GM21529 (cell line): ENCODE measurements at regions not wholly inside any gene's neighbourhood (a gene's known extent, or its start where the extent isn't known, plus 50 kb on each side); places are given as distances from the start of the nearest gene placed in this dataset.

Experiments used
- ATAC-seq: cut with Tn5 transposase; IDR thresholded peaks from one replicate; pipeline ENCODE4 v1.9.1; 2021; ENCODE audit not compliant: unreplicated experiment

GRCh38 chr5:2388571-2388970 is 362.9 kb downstream of the IRX2 start:
- ATAC-seq, result no peak

GRCh38 chr5:2387634-2388325 is 363.7 kb downstream of the IRX2 start:
- no peak for ATAC-seq

GRCh38 chr5:2387250-2387633 is 364.2 kb downstream of the IRX2 start:
- ATAC-seq, result no peak

DNA sequence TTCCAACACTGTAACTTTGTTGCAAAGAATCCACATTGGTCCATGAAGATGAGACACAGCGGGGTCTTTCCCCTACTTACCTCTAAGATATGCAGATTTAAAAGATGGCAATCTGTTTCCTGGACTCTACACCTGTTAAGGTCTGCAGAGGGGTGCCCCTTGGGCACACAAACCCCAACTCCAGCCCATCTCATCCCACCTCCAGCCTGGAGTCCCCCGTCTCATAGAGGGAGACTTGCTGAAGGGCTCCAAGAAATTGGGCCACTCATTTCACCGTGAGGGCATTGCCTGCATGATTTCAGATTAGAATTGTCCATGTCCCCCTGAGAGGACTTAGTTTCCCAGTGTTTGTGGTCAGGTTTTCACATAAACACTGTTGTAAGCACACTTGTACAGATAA is 365.7 kb downstream of the IRX2 start:
- no peak for ATAC-seq

- ATAC-seq, result no peak
Observed at GRCh38 chr5:2383698-2384065, 367.8 kb downstream of the IRX2 start.

GRCh38 chr5:2382776-2383697 is 368.4 kb downstream of the IRX2 start:
- ATAC-seq, result no peak

- no peak for ATAC-seq
Observed at GRCh38 chr5:2381861-2382260, 369.6 kb downstream of the IRX2 start.

DNA sequence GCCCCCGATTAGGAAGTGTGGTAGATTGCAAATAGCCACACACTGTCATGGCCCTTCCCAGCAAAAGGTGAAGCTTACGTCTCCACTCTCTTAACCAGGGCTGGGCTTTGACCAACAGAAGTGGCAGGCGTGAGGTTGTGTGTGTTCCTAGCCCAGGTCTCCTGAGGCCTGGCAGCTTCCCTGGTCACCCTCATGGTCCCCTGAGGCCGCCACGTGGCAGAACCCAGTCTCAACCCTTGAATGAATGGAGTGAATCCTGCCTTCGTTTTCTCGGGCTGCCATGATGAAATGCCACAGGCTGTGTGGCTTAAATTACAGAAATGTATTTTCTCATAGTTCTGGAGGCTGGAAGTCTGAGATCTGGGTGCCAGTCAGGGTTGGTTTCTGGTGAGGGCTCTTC is 370.4 kb downstream of the IRX2 start:
- ATAC-seq, result no peak

DNA sequence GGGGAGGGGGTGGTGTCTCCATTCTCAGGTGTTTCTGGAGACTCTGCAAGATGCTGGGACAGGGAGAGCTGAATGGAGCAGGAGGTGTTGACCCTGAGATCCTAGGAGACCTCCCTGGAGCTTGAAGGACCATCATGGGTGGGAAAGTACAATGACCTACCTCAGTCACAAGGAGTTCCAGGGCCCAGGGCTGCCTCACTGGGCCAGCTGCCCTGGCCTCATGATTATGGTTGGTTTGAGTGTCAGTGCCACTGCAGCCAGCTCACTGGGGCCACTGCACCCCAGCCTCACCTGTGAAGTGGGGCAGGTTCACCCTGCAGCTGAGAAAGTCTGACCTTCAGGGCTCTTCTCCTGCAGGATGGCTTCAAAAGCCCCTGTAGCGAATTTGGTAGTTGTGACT is 372.5 kb downstream of the IRX2 start:
- no peak for ATAC-seq

GRCh38 chr5:2378108-2378507 is 373.4 kb downstream of the IRX2 start:
- no peak for ATAC-seq

DNA sequence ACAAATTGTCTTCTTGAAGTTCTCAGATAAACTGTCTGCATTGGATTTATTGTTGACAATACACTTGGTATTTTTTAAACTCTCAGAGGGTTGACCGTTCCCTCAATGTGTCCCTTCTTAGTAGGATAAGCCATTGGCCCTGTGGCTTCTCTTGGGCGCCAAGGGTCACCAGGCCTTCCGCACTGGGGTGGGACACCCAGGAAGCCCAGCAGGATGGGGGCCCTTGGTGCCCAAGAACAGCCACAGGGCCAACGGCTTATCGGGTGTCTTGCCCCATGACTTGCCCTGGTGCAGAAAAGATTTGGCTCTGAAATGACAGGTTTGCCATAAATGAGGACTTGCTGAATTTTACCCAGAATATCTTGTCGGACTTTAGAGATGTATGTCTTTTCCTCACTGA is 375.0 kb downstream of the IRX2 start:
- no peak for ATAC-seq

DNA sequence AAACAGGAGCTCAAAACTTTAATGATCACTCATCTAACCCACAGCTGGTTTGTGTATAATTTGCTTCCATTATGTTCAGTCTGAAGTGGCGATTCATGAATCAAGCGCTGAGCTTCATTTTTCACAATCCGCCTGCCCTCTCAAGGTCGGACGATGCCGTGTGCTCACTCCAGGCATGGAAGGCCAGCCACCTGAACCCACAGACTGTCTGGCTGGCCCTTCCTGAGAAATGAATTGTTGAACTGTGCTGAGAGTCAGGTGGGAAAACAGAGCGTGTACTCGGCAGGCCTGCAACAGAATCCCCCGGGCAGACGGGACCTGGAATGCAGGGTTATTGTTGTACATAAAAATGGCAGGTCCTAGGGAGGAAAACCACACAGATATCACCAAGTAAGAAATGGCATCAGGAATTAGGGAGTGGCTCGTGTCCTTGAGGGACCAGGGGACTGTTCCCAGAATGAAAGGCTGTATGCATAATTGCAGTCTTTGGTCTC is 375.7 kb downstream of the IRX2 start:
- no peak for ATAC-seq

DNA sequence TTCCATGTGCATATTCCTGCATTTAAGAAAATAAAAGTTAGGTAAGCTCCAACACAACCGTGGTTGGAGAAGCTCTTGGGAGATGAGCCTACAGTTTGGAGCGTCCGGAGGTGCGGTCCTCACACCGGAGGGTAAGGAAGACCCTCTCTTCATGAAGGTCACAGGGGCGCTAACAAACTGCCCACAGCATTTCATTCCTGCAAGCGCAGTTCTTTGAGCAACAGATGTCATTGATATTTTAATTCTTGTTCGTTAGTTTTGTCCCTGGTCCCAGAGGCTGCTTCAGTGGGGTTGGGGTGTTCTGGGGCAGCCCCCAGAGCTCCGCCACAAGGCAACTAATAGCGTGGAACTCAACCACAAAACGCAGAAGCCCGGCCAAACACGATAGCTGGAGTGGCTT is 376.2 kb downstream of the IRX2 start:
- ATAC-seq, result no peak

DNA sequence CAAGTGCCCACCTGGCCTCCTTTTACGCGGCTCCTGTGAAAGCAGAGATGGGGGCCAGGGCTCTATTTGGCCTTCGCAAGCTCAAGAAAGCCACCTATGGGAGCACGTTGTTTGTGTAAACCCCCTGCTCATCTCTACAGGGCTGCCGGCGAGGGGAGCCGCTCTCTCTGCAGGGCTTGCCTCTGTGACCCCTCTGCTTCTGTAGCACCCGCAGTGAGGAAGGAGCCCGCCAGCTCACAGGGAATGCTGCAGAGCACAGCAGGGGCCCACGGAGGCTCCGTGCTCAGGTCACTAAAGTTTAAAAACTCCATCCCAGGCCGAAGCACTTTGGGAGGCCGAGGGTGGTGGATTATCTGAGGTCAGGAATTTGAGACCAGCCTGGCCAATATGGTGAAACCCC is 376.8 kb downstream of the IRX2 start:
- ATAC-seq, result no peak

GRCh38 chr5:2373631-2374030 is 377.8 kb downstream of the IRX2 start:
- ATAC-seq, result no peak

DNA sequence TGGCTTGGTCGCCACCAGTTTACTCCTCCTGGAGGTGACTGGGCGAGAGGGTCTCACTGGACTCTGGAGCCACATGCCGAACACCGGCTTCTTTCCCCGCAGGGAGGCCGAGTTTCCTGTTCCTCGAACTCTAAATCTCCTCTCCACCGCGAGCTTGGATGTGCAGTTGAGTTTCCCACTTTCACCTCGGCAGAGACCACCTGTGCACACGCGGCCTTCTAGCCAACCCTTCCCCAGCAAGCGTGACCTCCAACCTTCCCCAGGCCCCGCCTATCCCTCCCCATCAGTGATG is 380.1 kb downstream of the IRX2 start:
- ATAC-seq, result no peak

- no peak for ATAC-seq
Observed at GRCh38 chr5:2370626-2371418, 380.7 kb downstream of the IRX2 start.

DNA sequence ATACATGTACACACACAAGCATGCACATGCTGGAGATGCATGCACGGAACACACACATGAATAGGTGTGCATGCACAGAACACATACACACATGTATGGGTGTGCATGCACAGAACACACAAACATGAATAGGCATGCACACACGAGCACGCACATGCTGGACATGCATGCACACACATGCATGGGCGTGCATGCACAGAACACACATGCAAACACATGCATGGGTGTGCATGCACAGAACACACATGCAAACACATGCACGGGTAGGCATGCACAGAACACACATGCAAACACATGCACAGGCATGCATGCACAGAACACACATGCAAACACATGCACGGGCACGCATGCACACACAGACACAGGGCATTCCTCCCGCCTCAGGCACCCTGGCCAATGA is 382.3 kb downstream of the IRX2 start:
- no peak for ATAC-seq

GRCh38 chr5:2366816-2367215 is 384.7 kb downstream of the IRX2 start:
- ATAC-seq, result no peak

DNA sequence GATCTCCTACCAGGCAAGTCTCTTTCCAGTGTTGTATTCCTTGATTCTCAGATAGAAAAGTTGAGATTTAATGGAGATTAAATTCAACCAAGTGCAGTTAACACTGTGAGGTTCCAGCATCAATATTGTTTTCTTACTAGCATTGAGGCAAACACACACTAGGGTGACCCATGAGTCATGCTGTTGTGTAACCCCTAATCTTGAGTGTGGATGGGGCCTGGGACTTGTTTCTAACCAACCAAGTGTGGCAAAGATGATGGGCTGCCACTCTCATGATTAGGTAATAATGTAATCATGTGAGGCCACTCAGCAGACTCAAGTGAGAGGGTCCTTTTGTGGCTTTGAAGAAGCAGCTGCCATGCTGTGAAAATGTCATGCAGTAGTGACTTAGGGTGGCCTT is 394.2 kb downstream of the IRX2 start:
- ATAC-seq, result no peak

- no peak for ATAC-seq
Observed at GRCh38 chr5:2355859-2356258, 395.6 kb downstream of the IRX2 start.
